Activated CD4-positive, alpha-beta T cell treated with anti-CD3 and anti-CD28 coated beads, Interleukin-2, Interleukin-6, amounts not matched to agents 100 ng/mL and 50 ng/mL, durations not matched to agents 16 hours and 8 hours (primary cell): ENCODE measurements at regions not wholly inside any gene's neighbourhood (a gene's known extent, or its start where the extent isn't known, plus 50 kb on each side); places are given as distances from the start of the nearest gene placed in this dataset.
"Not testable (repeated sequence)": the region's sequence is repeated elsewhere in the genome, so short reads cannot be mapped to it uniquely, and the experiment has no call there.

Experiments
- DNase-seq: peaks from one replicate; pipeline ENCODE4 v3.0.0-alpha.2; 2020

DNA sequence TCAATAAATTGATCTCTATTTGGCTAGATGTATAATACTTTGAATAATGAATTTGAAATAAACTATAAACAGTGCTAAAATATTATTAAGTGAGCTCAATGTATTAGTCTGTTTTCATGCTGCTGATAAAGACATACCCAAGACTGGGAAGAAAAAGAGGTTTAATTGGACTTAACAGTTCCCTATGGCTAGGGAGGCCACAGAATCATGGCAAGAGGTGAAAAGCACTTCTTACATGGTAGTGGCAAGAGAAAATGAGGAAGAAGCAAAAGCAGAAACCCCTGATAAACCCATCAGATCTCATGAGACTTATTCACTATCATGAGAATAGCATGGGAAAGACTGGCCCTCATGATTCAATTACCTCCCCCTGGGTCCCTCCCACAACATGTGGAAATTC, 2092.4 kb upstream of the ACO1 start:
- DNase-seq = not testable (repeated sequence)

DNA sequence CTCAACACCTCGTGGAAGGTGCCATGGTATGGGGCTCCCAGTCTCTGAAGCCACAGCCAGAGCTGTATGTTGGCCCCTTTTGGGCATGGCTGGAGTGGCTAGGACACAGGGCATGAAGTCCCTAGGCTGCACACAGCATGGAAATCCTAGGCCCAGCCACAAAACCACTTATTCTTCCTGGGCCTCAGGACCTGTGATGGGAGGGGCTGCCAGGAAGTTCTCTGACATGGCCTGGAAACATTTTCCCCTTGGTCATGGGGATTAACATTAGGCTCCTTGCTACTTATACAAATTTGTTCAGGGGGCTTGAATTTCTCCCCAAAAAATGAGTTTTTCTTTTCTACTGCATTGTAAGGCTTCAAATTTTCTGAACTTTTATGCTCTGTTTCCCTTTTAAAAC, 2091.2 kb upstream of the ACO1 start:
- DNase-seq = no peak

DNA sequence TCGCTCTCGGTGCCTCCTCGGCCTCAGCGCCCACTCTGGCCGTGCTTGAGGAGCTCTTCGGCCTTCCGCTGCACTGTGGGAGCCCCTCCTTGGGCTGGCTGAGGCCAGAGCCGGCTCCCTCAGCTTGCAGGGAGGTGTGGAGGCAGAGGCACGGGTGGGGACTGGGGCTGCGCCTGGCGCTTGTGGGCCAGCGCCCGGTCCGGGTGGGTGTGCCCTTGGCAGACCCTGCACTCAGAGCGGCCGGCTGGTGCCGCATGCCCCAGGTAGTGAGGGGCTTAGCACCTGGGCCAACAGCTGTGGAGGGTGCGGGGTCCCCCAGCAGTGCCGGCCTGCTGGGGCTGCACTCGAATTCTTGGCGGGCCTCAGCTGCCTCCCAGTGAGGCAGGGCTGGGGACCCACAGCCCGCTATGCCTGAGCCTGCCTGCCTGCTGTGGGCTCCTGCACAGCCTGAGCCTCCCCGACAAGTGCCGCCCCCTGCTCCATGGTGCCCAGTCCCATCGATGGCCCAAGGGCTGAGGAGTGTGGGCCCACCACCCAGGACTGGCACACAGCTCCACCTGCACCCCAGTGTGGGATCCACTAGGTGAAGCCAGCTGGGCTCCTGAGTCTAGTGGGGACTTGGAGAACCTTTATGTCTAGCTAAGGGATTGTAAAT, 2085.2 kb upstream of the ACO1 start:
- DNase-seq = no peak

DNA sequence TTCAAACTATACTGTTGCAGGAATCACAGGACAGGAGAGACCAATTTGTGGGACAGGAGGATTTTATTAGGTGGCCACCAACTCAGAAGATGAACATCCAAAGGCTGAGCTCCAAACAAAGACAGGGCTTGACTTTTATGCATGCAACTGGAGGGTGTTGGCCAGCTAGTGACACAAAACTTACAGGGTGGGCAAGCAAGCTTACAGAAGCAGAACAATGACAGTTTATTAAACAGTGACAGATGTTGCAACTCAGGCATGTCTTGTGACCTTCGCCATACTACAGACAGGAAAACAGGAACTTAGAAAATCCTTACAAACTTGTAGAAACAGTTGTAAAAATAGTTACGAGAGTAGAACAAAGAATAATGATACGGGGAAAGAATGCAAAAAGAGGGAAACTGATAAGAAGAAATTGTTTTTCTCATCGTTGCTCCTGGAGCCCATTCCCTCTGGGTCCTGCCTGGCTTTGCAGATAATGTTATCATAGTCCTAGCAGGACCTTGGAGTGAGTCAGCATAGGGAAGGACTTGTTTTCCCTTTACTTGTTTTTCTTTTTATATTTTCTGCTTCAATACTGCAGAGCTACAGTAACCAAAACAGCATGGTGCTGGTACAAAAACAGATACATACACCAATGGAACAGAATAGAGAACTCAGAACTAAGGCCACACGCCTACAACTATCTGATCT, 2083.0 kb upstream of the ACO1 start:
- no peak for DNase-seq

DNA sequence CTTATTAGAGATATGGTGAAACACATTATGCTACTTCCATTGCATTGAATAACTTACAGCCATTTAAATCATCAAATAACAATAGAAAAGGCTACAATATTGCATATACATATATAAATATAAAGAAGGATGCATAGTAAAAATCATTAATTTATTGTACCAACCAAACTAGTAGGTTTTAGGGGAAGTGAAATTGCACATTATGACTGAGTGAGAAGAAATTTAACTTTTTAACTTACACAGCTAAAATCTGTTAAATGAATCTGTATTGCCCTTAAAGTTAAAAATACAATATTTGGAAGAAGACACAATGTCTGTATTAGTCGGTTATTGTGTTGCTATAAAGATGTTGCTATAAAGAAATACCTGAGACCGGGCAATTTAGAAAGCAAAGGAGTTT, 2073.7 kb upstream of the ACO1 start:
- no peak for DNase-seq

DNA sequence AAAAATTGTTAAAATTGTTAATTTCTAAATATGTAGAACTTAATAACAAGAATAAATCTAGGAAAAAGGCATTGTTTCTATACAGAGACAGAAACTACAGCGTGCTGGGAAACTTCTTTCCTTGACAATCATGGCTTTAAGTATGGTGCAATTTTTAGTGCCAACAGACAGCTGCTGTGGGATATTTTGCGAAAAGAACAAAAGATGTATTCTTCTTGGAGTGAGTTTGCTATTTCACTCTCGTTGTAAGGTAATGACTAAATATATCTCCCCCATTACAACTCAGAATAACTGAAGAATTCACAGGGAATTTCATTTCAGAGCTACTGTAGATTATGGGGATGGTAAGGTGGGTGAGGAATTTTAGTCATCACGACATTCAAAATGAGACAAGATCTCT, 2055.0 kb upstream of the ACO1 start:
- DNase-seq = no peak

DNA sequence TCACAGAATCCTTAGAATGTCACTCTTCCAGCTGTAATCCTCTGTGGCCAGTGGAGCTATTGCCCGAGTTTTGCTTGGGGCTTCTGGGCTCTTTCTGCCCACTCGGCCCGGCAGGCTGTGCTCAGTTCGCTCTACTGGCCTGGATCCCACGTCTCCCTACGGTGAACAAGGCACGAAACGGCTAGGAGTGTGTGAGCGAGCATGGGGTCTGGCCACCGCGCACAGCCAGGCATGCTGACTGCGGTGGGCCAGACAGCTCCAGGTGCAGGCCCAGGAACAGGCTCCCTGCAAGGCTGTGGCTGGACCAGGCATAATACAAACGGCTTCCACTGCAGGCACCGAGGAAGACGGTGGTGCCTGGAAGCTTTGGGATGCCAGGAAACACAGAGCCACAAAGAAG, 2035.5 kb upstream of the ACO1 start:
- no peak for DNase-seq

DNA sequence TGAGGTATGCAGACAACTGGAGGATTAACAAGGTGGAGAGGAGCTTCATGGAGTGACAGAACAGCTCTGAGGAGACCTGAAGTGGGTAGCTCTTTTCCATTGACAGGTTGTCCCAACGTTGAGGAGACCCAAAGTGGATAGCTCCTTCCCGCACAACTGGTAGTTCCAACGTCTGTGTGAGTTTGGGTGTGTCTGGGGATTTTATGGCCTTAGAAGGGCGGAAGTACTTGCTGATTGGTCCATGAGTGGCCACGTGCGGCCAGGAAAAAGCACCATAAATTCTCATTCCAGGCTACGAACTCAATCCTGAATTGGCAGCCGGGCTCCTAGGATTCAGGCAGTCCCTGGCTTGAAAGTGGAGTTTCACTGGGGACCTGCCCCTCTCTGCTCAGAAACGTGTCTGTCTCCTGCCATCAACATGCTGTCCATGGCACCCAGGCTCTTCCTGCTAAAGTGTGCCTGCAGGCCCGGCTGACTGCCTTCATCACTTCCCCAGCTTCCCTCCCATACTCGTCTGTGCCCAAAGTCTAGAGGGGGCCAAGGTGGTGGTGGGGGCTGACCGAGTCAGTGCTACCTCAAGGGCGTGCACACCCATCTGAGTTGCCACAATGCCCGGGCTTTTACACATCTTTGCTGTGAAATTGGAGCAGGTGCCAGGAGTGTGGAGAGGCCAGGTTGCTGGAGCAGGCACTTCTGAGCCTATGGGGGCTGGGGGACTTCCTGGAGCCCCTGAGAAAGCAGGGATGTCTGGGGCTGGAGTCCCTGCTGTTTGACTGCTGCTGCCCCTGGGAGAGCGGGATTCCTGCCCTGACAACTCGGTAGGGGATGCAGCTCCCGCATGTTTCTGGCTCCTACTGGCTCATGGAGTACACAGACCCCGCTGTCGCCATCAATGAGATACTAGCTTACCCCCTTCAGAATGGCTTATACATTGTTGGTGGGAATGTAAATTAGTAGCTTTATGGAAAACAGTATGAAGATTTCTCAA, 2034.6 kb upstream of the ACO1 start:
- DNase-seq = no peak

DNA sequence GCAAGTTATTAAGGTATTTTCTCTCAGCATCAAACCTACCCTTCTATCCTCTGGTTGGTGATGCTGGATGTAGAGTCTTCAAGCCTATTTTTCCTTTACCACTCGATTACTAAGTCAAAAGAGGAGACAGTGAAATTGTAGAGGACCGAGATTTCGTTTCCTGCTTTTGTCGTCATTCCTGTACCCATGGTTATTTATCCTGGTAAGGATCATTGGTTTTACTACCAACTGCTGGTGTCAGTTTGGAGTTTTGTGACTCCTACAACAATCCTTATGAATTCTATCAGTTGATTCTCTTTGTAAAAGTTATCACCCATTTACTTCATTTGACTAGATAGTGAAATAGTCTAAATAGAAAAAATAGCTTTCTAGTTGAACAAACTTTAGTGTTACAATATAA, 2028.2 kb upstream of the ACO1 start:
- DNase-seq = no peak

DNA sequence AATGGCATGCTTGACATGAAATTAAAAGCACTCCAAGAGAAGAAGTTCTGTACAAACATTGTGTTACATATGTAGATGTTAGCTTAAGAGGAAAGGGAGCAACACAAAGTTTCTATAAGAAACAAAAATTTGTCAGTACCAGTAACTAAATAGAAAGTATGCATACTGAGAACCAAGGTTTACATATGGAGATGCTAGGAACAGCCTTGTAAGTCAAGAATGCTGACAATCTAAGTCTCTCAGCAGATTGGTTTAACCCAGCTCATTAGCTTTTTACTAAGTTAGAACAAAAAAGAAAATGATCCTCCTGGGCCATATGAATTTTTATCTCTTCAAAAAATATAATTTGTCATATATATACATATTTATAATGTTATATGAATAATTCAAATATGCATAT, 2022.1 kb upstream of the ACO1 start:
- DNase-seq = no peak

DNA sequence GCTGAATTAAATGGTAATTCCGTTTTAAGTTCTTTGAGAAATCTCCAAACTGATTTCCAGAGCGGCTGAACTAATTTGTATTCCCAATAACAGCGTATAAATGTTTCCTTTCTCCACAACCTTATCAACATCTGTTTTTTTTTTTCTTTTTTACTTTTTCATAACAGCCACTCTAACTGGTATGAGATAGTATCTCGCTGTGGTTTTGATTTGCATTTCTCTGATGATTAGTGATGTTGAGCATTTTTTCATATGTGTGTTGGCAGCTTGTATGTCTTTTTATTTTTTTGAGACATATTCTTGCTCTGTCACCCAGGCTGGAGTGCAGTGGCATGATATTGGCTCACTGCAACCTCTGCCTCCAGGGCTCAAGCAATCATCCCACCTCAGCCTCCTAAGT, 2018.3 kb upstream of the ACO1 start:
- DNase-seq = not testable (repeated sequence)

DNA sequence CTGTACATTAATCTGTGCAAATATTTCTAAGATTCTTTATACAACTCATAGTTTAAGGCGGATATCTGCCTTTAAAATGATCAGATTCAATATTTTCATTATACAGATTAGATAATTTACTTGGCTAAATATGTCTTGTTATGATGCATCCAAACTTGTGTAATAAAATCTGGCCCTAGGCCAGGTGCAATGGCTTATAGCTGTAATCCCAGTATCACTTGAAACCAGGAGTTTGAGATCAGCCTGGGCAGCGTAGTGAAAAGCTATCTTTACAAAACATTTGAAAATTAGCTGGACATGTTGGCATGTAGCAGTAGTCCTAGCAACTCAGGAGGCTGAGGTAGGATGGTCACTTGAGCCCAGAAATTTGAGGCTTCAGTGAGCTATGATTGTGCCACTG, 2002.2 kb upstream of the ACO1 start:
- no peak for DNase-seq

DNA sequence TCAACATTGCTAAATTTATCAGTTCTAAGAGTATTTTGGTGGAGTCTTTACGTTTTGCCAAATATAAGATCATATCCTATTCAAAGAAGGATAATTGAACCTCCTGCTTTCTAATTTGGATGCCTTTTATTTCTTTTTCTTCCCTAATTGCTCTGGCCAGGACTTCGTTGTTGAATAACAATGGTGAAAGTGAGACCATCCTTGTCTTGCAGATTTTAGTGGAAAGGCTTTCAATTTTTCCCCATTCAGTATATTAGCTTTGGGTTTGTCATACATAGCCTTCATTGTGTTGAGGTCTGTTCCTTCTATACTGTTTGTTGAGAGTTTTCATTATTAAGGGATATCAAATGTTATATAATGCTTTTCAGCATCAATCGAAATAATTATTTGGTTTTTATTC, 1974.2 kb upstream of the ACO1 start:
- no peak for DNase-seq

DNA sequence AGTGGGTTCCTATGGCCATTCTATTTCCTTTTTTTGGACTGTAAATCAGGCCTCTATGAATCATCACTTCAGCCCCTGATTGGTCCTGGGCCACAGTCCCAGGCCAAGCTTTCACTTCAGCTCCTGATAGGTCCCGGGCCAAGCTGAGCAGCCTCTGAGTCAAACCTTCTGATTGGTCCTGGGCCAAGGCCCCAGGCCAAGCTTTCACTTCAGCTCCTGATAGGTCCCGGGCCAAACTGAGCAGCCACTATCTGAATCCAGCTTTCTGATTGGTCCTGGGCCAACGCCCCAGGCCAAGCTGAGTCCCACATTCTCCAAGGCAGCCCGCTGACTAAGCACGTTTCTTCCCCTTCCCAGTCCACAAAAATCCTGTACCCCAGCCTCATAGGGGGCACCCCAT, 1972.9 kb upstream of the ACO1 start:
- no peak for DNase-seq

DNA sequence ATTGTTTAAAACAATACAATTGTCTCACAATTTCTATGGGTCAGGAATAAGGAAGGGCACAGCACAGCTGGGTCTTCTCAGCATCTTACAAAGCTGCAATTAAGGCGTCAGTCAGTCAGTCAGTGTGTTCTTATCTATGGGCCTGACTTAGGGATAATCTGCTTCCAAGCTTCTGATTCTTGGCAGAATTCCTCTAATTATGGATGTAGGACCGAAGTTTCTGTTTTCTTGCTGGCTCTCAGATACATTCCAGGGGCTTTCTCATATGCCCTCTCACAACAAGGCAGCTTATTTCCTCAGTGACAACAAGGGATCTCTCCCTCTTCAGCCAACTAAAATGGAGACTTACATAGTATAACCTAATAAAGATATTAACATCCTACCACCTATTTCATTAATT, 1925.3 kb upstream of the ACO1 start:
- no peak for DNase-seq

DNA sequence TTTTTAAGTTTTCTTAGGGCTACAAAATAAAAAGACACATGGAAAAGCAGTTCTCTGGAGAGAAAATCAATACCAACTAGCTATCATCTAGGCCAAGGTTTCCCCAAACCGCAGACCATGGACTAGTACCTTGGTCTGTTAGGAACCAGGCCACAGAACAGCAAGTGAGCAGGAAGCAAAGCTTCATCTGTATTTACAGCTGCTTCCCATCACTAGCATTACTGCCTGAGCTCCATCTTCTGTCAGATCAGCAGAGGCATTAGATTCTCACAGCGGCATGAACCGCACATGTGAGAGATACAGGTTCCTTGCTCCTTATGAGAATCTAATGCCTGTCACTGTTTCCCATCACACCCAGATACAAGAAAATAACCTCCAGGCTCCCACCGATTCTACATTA, 1907.6 kb upstream of the ACO1 start:
- no peak for DNase-seq

DNA sequence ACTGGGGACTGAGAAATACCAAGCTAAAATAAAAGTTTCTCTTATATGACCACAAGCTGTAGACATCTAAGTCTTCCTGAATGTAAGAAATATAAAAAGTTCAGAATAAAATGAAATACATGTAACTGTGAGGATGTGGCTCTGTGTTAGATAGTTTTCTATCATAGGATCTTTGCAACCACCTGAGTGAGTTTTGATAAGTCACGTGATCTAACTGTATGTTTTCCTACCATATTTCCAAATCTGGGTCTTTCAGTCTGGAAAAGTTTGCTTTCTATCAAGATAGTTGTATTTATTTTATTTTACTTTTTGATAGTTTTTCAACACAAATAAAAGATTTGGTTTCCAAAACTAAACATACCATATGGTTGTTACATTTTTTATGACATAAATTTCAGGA, 1905.8 kb upstream of the ACO1 start:
- DNase-seq = no peak

DNA sequence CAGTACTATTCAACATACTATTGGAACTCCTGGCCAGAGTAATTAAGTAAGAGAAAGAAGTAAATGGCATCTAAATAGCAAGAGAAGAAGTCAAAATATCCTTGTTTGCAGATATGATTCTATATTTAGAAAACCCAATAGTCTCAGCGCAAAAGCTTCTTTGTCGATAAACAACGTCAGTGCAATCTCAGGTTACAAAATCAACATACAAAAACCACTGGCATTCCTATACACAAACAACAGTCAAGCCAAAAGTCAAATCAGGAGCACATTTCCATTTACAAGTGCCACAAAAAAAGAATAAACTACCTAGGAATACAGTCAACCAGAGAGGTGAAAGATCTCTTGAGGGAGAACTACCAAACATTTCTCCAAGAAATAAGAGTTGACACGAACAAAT, 1901.9 kb upstream of the ACO1 start:
- DNase-seq = no peak

DNA sequence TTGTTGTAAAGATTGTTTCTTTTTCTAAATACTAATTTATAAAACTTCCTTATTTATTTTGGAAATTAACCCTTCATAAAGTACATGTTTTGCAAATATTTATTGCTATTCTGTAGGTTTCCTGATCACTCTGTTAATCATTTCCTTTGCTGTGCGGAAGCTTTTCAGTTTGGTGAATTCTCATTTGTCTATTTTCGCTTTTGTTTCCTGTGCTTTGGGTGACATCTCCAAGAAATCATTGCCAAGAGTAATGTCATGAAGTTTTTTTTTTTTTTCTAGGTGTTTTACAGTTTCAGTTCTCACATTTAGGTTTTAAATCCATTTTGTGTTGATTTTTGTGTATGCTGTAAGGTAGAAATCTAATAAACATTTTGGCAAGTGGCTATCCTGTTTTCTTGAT, 1899.8 kb upstream of the ACO1 start:
- DNase-seq = no peak

DNA sequence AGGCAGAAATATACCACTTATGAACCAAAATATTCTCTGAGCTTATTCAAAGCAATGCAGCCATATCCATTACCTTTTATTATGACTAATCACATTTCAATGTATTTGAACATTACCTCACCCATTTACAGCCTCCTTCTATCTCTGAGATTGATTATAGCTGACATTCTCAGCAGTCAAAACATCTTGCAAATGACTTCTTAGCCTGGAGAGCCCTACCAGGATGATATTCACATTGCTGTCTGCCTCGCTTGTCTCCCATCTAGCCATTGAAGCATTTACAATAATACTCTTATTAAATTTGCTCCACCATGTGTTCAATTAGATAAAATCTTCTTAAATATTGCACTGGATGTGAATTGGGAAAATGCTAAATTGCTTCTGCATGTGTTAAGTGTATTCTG, 1879.9 kb upstream of the ACO1 start:
- no peak for DNase-seq

DNA sequence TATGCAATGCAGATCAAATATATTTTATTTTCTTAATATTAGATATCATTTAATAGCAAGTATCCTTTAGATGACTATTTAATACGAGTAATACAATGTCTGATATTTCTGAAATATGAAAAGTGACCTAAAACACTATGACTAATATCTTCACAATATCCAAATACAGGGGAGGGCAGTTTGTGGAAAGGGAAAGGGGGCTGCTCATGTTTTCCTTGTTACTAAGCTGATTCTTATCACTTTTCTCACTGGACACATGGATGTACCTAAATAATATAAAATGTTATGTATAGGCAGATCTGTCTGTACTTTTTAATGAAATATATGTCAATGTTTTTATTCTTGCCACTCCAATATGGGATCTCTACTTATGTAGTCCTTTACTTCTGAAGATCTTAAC, 1879.1 kb upstream of the ACO1 start:
- no peak for DNase-seq

DNA sequence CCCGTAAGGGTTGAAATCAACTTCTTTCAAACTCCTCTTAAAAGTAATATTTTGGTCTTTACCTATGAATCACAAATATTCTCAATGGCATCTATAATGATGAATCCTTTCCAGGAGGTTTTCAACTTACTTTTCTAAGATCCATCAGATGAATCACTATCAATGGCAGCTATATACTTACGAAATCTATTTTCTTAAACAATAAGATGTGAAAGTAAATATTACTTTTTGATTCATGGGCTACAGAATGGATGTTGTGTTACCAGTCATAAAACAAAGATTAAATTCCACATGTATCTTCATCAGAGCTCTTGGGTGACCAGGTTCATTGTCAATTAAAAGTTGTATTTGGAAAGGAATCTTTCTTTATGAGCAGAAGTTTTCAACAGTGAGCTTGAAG, 1877.7 kb upstream of the ACO1 start:
- no peak for DNase-seq

DNA sequence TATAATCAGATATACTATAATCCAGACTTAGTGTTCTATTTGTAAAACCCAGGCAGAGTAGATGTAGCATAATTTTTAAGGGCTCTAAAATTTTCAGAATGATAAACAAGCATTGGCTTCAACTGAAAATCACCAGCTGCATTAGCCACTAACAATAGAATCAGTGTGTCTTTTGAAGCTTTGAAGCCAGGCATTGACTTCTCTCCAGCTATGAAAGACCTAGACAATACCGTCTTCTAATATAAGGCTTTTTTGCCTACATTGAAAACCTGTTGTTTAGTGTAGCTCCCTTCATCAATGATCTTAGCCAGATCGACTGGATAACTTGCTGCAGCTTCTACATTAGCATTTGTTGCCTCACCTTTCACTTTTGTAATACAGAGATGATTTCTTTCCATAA, 1877.3 kb upstream of the ACO1 start:
- DNase-seq = no peak

DNA sequence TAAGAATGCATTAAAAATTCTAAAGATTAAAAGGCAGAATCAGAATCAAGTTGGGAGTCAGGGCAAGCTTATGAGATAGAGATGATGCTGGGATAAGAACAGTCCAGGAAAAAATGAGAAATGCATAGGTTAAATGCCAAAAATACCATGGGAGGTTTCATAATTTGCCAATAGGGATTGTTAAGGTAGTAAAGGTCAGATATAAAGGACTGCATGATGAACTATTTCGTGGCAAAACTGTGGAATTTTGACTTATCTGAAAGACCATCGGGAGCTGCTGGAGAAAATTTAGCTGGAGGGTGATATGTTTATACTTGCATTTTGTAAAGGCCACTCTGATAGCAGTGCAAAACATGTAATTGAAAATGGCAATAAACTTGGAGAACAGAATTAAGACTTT, 1872.8 kb upstream of the ACO1 start:
- no peak for DNase-seq
